ENCODE measurements at regions not wholly inside any gene's neighbourhood (a gene's known extent, or its start where the extent isn't known, plus 50 kb on each side); places are given as distances from the start of the nearest gene placed in this dataset.

GRCh38 chr18:66994790-66995189 lies 390.9 kb upstream of the CDH19 start:
- Histone ChIP-seq H3K9me3 (ENCODE audit: insufficient read depth, low read length) (no peaks in the 10 kb centered on the region), H3K36me3 (ENCODE audit: low read length) (no peaks in the 10 kb centered on the region), H3K27ac (ENCODE audit: low read depth, low read length) (no peak overlapping the region), H3K9ac (ENCODE audit: low read length) (no peak overlapping the region), H3K4me2 (ENCODE audit: low read depth, low read length, poor library complexity, severe bottlenecking) (no peak overlapping the region), H3K4me3 (ENCODE audit: insufficient read depth, low read length, poor library complexity, severe bottlenecking) (no peak overlapping the region), H3K27me3 (ENCODE audit: low read length) (no peaks in the 10 kb centered on the region), H4K20me1 (ENCODE audit: low read depth, low read length) (no peaks in the 10 kb centered on the region), H3K79me2 (ENCODE audit: insufficient read depth, low read length) (no peaks in the 10 kb centered on the region), H3K9me2 (replicated peaks; ENCODE audit: insufficient read depth, low read length) (no peaks in the 10 kb centered on the region), H2AFZ (ENCODE audit: low read depth, low read length, severe bottlenecking) (no peak overlapping the region), H3F3A (ENCODE audit: insufficient read depth) (no peaks in the 10 kb centered on the region)
- TF ChIP-seq EZH2phosphoT487 (conservative IDR thresholded peaks at IDR 0.05; ENCODE audit: low read length) (no peak), CTCF (IDR thresholded peaks at IDR 0.05; ENCODE audit: insufficient read depth, low read length, poor library complexity, severe bottlenecking) (no peak)

- H3K9ac ChIP-seq (ENCODE audit: low read length), result no peak overlapping the region
- H3K4me2 ChIP-seq (ENCODE audit: low read depth, low read length, poor library complexity, severe bottlenecking), result no peak overlapping the region
These were observed 389.6 kb upstream of the CDH19 start for GRCh38 chr18:66993492-66993891.

GRCh38 chr18:66990909-66991308 lies 387.0 kb upstream of the CDH19 start:
- H3K27me3 ChIP-seq (ENCODE audit: low read length), result no peaks in the 10 kb centered on the region
- TF ChIP-seq EZH2phosphoT487 (conservative IDR thresholded peaks at IDR 0.05; ENCODE audit: low read length), result no peak
- no peak for TF ChIP-seq CTCF (IDR thresholded peaks at IDR 0.05; ENCODE audit: insufficient read depth, low read length, poor library complexity, severe bottlenecking)
- no peaks in the 10 kb centered on the region for H3F3A ChIP-seq (ENCODE audit: insufficient read depth)
- H3K4me2 ChIP-seq (ENCODE audit: low read depth, low read length, poor library complexity, severe bottlenecking), result no peak overlapping the region
- no peaks in the 10 kb centered on the region for H3K9me2 ChIP-seq (replicated peaks; ENCODE audit: insufficient read depth, low read length)
- no peak overlapping the region for H2AFZ ChIP-seq (ENCODE audit: low read depth, low read length, severe bottlenecking)
- no peak overlapping the region for H3K4me3 ChIP-seq (ENCODE audit: insufficient read depth, low read length, poor library complexity, severe bottlenecking)
- no peaks in the 10 kb centered on the region for H3K79me2 ChIP-seq (ENCODE audit: insufficient read depth, low read length)
- H3K9me3 ChIP-seq (ENCODE audit: insufficient read depth, low read length), result no peaks in the 10 kb centered on the region
- H3K27ac ChIP-seq (ENCODE audit: low read depth, low read length), result no peak overlapping the region
- no peak overlapping the region for H3K9ac ChIP-seq (ENCODE audit: low read length)
- no peaks in the 10 kb centered on the region for H4K20me1 ChIP-seq (ENCODE audit: low read depth, low read length)
- H3K36me3 ChIP-seq (ENCODE audit: low read length), result no peaks in the 10 kb centered on the region

More at GRCh38 chr18:66993492-66993891, 389.6 kb upstream of the CDH19 start:
- no peaks in the 10 kb centered on the region for H3K36me3 ChIP-seq (ENCODE audit: low read length)
- no peak overlapping the region for H2AFZ ChIP-seq (ENCODE audit: low read depth, low read length, severe bottlenecking)
- H3K27ac ChIP-seq (ENCODE audit: low read depth, low read length), result no peak overlapping the region
- no peaks in the 10 kb centered on the region for H3F3A ChIP-seq (ENCODE audit: insufficient read depth)
- no peaks in the 10 kb centered on the region for H3K27me3 ChIP-seq (ENCODE audit: low read length)
- no peaks in the 10 kb centered on the region for H4K20me1 ChIP-seq (ENCODE audit: low read depth, low read length)
- no peaks in the 10 kb centered on the region for H3K9me3 ChIP-seq (ENCODE audit: insufficient read depth, low read length)
- no peak overlapping the region for H3K4me3 ChIP-seq (ENCODE audit: insufficient read depth, low read length, poor library complexity, severe bottlenecking)
- no peak for TF ChIP-seq CTCF (IDR thresholded peaks at IDR 0.05; ENCODE audit: insufficient read depth, low read length, poor library complexity, severe bottlenecking)
- TF ChIP-seq EZH2phosphoT487 (conservative IDR thresholded peaks at IDR 0.05; ENCODE audit: low read length), result no peak
- H3K9me2 ChIP-seq (replicated peaks; ENCODE audit: insufficient read depth, low read length), result no peaks in the 10 kb centered on the region
- H3K79me2 ChIP-seq (ENCODE audit: insufficient read depth, low read length), result no peaks in the 10 kb centered on the region

All from SU-DHL-6 (cell line).